HCT116 (cell line): ENCODE measurements at regions not wholly inside any gene's neighbourhood (a gene's known extent, or its start where the extent isn't known, plus 50 kb on each side); places are given as distances from the start of the nearest gene placed in this dataset.

Experiments used
- ATAC-seq: fragments of 200-7000 bp; cut with Tn5 transposase; 2 replicates; pipeline ENCODE4 v1.9.1; 2020; ENCODE audit warnings: mild to moderate bottlenecking, moderate library complexity
- BruUV-seq: library from RNA; stranded (reverse); fragments of 400-500 nt; replicated peaks from 2 replicates; lab custom pipeline; 2021; lab: Mats Ljungman, UMichigan
- CTCF ChIA-PET: fragments of 300-600 bp; sonication (Branson Sonifier 250); formaldehyde crosslinking; loops from one replicate; lab custom pipeline; 2021; ENCODE audit warnings: antibody characterized with exemption; lab: Charles Lee
- POLR2A ChIA-PET: fragments of 300-600, 350-600 bp; sonication (Branson Sonifier 250); formaldehyde crosslinking; loops from one replicate; lab custom pipeline; 2021; ENCODE audit warnings: antibody characterized with exemption; lab: Charles Lee
- RAD21 ChIA-PET, 2 experiments: fragments of 300-600 bp; sonication (Branson Sonifier 250); formaldehyde crosslinking; loops; one replicate each; lab custom pipeline; 2023; ENCODE audit warnings: low total read pairs in 2 of 2; ENCODE audit not compliant: uncharacterized antibody in 2 of 2, unreplicated experiment in 2 of 2, low non-redundant PET in 1 of 2; lab: Charles Lee
- DNase-seq: peaks from one replicate; pipeline ENCODE4 v3.0.0-alpha.2; 2010; ENCODE audit warnings: low read depth, low spot score
- H2AFZ ChIP-seq: fragments of 200-600 bp; shearing (Covaris generic), sonication (generic); 2 replicates; pipeline ENCODE4 v1.6.1; 2017; ENCODE audit warnings: low read depth, mixed run types, mixed read lengths, antibody characterized with exemption, low read length; ENCODE audit not compliant: poor library complexity, severe bottlenecking
- H3K27ac ChIP-seq: 2 replicates; pipeline ENCODE4 v1.5.1; 2012; ENCODE audit warnings: low read depth, low read length
- H3K27me3 ChIP-seq: fragments of 200-600 bp; sonication (generic); 2 replicates; pipeline ENCODE4 v1.6.1; 2016; ENCODE audit warnings: mixed run types, low read length, mixed read lengths; ENCODE audit not compliant: insufficient read depth
- H3K36me3 ChIP-seq, 2 experiments: fragments of 200-500 bp in 1 of 2; fragments of 200-600 bp in 1 of 2; sonication (Bioruptor generic) in 1 of 2; sonication (generic) in 1 of 2; 2 replicates each; pipeline versions ENCODE4 v1.5.1 to v1.6.1; 2014 to 2016; ENCODE audit warnings: low read length in 2 of 2, inconsistent platforms in 1 of 2, mixed read lengths in 1 of 2, mixed run types in 1 of 2; ENCODE audit not compliant: insufficient read depth in 2 of 2, control insufficient read depth in 1 of 2
- H3K4me1 ChIP-seq, 2 experiments: fragments of 200-600 bp in 1 of 2; sonication (generic) in 1 of 2; 2 replicates each; pipeline versions ENCODE4 v1.5.1 to v1.6.1; 2012 to 2017; ENCODE audit warnings: low read length in 2 of 2, inconsistent platforms in 1 of 2, mild to moderate bottlenecking in 1 of 2, mixed read lengths in 1 of 2, mixed run types in 1 of 2, moderate library complexity in 1 of 2; ENCODE audit not compliant: insufficient read depth in 2 of 2, control insufficient read depth in 1 of 2
- H3K4me2 ChIP-seq: fragments of 200-600 bp; sonication (generic); 2 replicates; pipeline ENCODE4 v1.6.1; 2017; ENCODE audit warnings: mixed run types, low read length, mixed read lengths
- H3K4me3 ChIP-seq, 2 experiments: fragments of 200-600 bp in 1 of 2; sonication (generic) in 1 of 2; replicated peaks in 1 of 2; 2 replicates each; pipeline ENCODE4 v1.5.1; 2011 to 2016; ENCODE audit warnings: low read length in 2 of 2, control low read depth in 1 of 2, low read depth in 1 of 2, mild to moderate bottlenecking in 1 of 2, mixed read lengths in 1 of 2, mixed run types in 1 of 2
- H3K79me2 ChIP-seq: fragments of 200-600 bp; sonication (generic); 2 replicates; pipeline ENCODE4 v1.6.1; 2017; ENCODE audit warnings: mild to moderate bottlenecking, mixed run types, low read length, moderate library complexity, mixed read lengths; ENCODE audit not compliant: insufficient read depth
- H3K9ac ChIP-seq: fragments of 200-600 bp; sonication (generic); 2 replicates; pipeline ENCODE4 v1.6.1; 2016; ENCODE audit warnings: low read length, mixed read lengths
- H3K9me2 ChIP-seq: fragments of 200-600 bp; sonication (generic), shearing (Covaris generic); 2 replicates; pipeline ENCODE4 v1.6.1; 2017; ENCODE audit warnings: mixed run types, mild to moderate bottlenecking, moderate library complexity; ENCODE audit not compliant: insufficient read depth
- H3K9me3 ChIP-seq, 2 experiments: fragments of 200-500 bp in 1 of 2; fragments of 200-600 bp in 1 of 2; sonication (Bioruptor generic) in 1 of 2; sonication (generic) in 1 of 2; 2 replicates each; pipeline ENCODE4 v1.6.1; 2014 to 2017; ENCODE audit warnings: low read length in 2 of 2, mixed read lengths in 2 of 2, inconsistent platforms in 1 of 2, low read depth in 1 of 2, mild to moderate bottlenecking in 1 of 2, mixed run types in 1 of 2, moderate library complexity in 1 of 2; ENCODE audit not compliant: control insufficient read depth in 1 of 2, insufficient read depth in 1 of 2
- H4K20me1 ChIP-seq: fragments of 200-600 bp; sonication (generic), shearing (Covaris generic); 2 replicates; pipeline ENCODE4 v1.6.1; 2017; ENCODE audit warnings: mixed run types, mild to moderate bottlenecking, moderate library complexity; ENCODE audit not compliant: insufficient read depth
- CBX3 ChIP-seq: IDR thresholded peaks from 2 replicates; pipeline ENCODE4 v1.6.1; 2012; ENCODE audit warnings: low read depth
- ELF1 ChIP-seq: IDR thresholded peaks from 2 replicates; pipeline ENCODE4 v1.6.1; 2012; ENCODE audit warnings: low read depth, borderline replicate concordance
- EZH2phosphoT487 ChIP-seq: fragments of 200-600 bp; IDR thresholded peaks from 2 replicates; pipeline ENCODE4 v1.6.1; 2018; ENCODE audit warnings: antibody characterized with exemption, borderline replicate concordance
- FOSL1 ChIP-seq: IDR thresholded peaks from 2 replicates; pipeline ENCODE4 v1.6.1; 2012; ENCODE audit warnings: low read depth
- JUND ChIP-seq: IDR thresholded peaks from 2 replicates; pipeline ENCODE4 v1.6.1; 2012
- POLR2A ChIP-seq: IDR thresholded peaks from 2 replicates; pipeline ENCODE4 v1.7.0; 2011; ENCODE audit warnings: borderline replicate concordance; ENCODE audit not compliant: insufficient read depth, insufficient read length; ENCODE audit errors: extremely low read depth
- POLR2AphosphoS5 ChIP-seq: IDR thresholded peaks from 2 replicates; pipeline ENCODE4 v1.6.1; 2011; ENCODE audit warnings: mild to moderate bottlenecking, low read depth, low read length, moderate library complexity
- RAD21 ChIP-seq: IDR thresholded peaks from 2 replicates; pipeline ENCODE4 v1.6.1; 2012; ENCODE audit warnings: low read depth, mild to moderate bottlenecking
- SIN3A ChIP-seq: IDR thresholded peaks from 2 replicates; pipeline ENCODE4 v1.6.1; 2012; ENCODE audit warnings: low read depth
- SP1 ChIP-seq: IDR thresholded peaks from 2 replicates; pipeline ENCODE4 v1.6.1; 2012; ENCODE audit warnings: low read depth
- SRF ChIP-seq: IDR thresholded peaks from 2 replicates; pipeline ENCODE4 v1.6.1; 2012; ENCODE audit warnings: low read depth
- YY1 ChIP-seq: IDR thresholded peaks from 2 replicates; pipeline ENCODE4 v1.6.1; 2011; ENCODE audit warnings: low read length, low read depth, moderate library complexity, mild to moderate bottlenecking; ENCODE audit not compliant: insufficient replicate concordance; ENCODE audit errors: extremely low read depth
- ZFX ChIP-seq: fragments of 450-650 bp; IDR thresholded peaks from 2 replicates; pipeline ENCODE4 v1.6.1; 2017
- ZNF274 ChIP-seq: fragments of 200-500 bp; sonication (Bioruptor generic); IDR thresholded peaks from 2 replicates; pipeline ENCODE4 v1.6.1; 2014; ENCODE audit warnings: mild to moderate bottlenecking, low read depth, low read length, inconsistent platforms
- intact Hi-C: fragments of 100-400 bp; cut with micrococcal nuclease; formaldehyde crosslinking; loops from 2 replicates; pipeline ENCODE4 v1.10.0; 2022
- TF ChIP-seq, protein P1 (sequence below), 3 experiments: fragments of 200-600 bp in 1 of 3; sonication (generic) in 1 of 3; IDR thresholded peaks in 2 of 3; conservative IDR thresholded peaks in 1 of 3; 2 replicates each; pipeline ENCODE4 v1.5.1; 2012 to 2017; ENCODE audit warnings: low read depth in 2 of 3, low read length in 2 of 3, antibody characterized with exemption in 1 of 3, borderline replicate concordance in 1 of 3, control low read depth in 1 of 3, mild to moderate bottlenecking in 1 of 3, mixed read lengths in 1 of 3, mixed run types in 1 of 3, moderate library complexity in 1 of 3; ENCODE audit not compliant: insufficient read depth in 1 of 3
- TF ChIP-seq, protein P2 (sequence below): IDR thresholded peaks from 2 replicates; pipeline ENCODE4 v1.6.1; 2012
- TF ChIP-seq, protein P3 (sequence below): IDR thresholded peaks from 2 replicates; pipeline ENCODE4 v1.6.1; 2011; ENCODE audit warnings: mild to moderate bottlenecking, low read length, moderate library complexity; ENCODE audit not compliant: insufficient replicate concordance; ENCODE audit errors: extremely low read depth
- TF ChIP-seq, protein P4 (sequence below): IDR thresholded peaks from 2 replicates; pipeline ENCODE4 v1.6.1; 2012

DNA sequence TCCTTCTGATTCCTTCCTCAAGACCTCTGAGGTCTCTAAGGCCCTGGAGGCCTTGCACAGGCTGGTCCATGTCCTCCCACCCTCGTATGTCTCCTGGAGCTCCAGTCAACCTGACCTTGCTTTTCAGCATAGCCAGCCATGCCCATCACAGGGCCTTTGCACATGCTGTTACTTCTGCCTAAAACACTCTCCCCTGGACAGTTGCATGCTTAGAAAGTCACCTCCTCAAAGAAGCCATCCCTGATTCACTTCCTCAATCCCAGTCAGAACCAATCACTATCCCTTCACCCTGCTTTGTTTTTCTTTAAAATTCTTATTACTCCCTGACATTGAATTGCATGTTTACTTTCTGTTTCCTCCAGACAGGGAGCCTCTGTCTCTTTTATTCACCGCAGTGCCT, 322.1 kb upstream of the CCL2 start:
- H3K36me3 ChIP-seq: no peaks in the 10 kb centered on the region
- no peak for TF ChIP-seq POLR2AphosphoS5
- no peak for TF ChIP-seq ELF1
- no peak for TF ChIP-seq JUND
- TF ChIP-seq, protein P1, sequence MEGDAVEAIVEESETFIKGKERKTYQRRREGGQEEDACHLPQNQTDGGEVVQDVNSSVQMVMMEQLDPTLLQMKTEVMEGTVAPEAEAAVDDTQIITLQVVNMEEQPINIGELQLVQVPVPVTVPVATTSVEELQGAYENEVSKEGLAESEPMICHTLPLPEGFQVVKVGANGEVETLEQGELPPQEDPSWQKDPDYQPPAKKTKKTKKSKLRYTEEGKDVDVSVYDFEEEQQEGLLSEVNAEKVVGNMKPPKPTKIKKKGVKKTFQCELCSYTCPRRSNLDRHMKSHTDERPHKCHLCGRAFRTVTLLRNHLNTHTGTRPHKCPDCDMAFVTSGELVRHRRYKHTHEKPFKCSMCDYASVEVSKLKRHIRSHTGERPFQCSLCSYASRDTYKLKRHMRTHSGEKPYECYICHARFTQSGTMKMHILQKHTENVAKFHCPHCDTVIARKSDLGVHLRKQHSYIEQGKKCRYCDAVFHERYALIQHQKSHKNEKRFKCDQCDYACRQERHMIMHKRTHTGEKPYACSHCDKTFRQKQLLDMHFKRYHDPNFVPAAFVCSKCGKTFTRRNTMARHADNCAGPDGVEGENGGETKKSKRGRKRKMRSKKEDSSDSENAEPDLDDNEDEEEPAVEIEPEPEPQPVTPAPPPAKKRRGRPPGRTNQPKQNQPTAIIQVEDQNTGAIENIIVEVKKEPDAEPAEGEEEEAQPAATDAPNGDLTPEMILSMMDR (IDR thresholded peaks at IDR 0.05 in 2 of 3, conservative IDR thresholded peaks at IDR 0.05 in 1 of 3; ENCODE audit: borderline replicate concordance in 1 of 3, insufficient read depth in 1 of 3, low read depth in 2 of 3, low read length in 2 of 3): no peak
- TF ChIP-seq EZH2phosphoT487: no peak
- no peak for TF ChIP-seq POLR2A
- no peak for TF ChIP-seq ZFX
- no peaks in the 10 kb centered on the region for H4K20me1 ChIP-seq
- no peak overlapping the region for H3K4me3 ChIP-seq
- H2AFZ ChIP-seq: no peak overlapping the region
- no peaks in the 10 kb centered on the region for H3K4me1 ChIP-seq
- no peak overlapping the region for H3K9ac ChIP-seq
- H3K27ac ChIP-seq: no peak overlapping the region
- CTCF ChIA-PET: no interaction called here
- RAD21 ChIA-PET: no interaction called here
- no peak for DNase-seq
- POLR2A ChIA-PET: no interaction called here
- intact Hi-C loops: no loop called here
- H3K9me2 ChIP-seq: no peaks in the 10 kb centered on the region
- no TSS peak for BruUV-seq
- H3K4me2 ChIP-seq: no peak overlapping the region
- no peaks in the 10 kb centered on the region for H3K27me3 ChIP-seq
- ATAC-seq: no peak
- H3K79me2 ChIP-seq: no peaks in the 10 kb centered on the region
- H3K9me3 ChIP-seq: peaks cover 0 to 15% of the 10 kb centered on the region in 2 experiments; a peak in 1 of 4 replicates

DNA sequence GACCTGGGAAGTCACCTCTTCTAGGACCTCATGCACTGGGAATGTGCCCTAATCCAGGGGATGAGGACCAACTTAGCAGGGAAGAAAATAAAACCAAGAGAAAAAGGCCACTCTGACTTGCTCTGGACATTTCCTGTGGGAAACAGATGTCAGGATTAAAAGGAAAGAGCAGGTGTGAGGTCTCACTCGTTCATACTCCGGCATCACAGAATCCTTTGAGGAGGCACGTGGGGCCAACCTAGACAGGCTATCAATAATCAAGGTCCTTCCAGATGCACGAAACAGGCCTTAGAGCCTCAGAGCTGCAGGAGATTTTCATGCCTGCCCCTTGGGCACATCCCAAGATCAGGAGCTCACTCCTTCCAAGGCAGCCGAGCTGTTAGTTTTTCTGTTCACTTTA, 321.5 kb upstream of the CCL2 start:
- no peaks in the 10 kb centered on the region for H3K9me2 ChIP-seq
- no TSS peak for BruUV-seq
- no peak overlapping the region for H3K4me3 ChIP-seq
- H4K20me1 ChIP-seq: no peaks in the 10 kb centered on the region
- ATAC-seq: no peak
- no peaks in the 10 kb centered on the region for H3K27me3 ChIP-seq
- H3K79me2 ChIP-seq: no peaks in the 10 kb centered on the region
- DNase-seq: no peak
- no peak overlapping the region for H2AFZ ChIP-seq
- no peak overlapping the region for H3K9ac ChIP-seq
- ChIA-PET POLR2A (no interaction called here), RAD21 (no interaction called here), CTCF (no interaction called here)
- H3K9me3 ChIP-seq: peaks cover 0 to 11% of the 10 kb centered on the region in 2 experiments; a peak in 1 of 4 replicates
- no peak overlapping the region for H3K4me2 ChIP-seq
- intact Hi-C loops: no loop called here
- H3K4me1 ChIP-seq: no peaks in the 10 kb centered on the region
- H3K36me3 ChIP-seq: no peaks in the 10 kb centered on the region
- H3K27ac ChIP-seq: no peak overlapping the region
- no peak for TF ChIP-seq SRF
- no peak for TF ChIP-seq SIN3A
- no peak for TF ChIP-seq FOSL1
- TF ChIP-seq POLR2AphosphoS5: no peak
- no peak for TF ChIP-seq SP1
- TF ChIP-seq, protein P2, sequence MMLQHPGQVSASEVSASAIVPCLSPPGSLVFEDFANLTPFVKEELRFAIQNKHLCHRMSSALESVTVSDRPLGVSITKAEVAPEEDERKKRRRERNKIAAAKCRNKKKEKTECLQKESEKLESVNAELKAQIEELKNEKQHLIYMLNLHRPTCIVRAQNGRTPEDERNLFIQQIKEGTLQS: no peak
- TF ChIP-seq, protein P3, sequence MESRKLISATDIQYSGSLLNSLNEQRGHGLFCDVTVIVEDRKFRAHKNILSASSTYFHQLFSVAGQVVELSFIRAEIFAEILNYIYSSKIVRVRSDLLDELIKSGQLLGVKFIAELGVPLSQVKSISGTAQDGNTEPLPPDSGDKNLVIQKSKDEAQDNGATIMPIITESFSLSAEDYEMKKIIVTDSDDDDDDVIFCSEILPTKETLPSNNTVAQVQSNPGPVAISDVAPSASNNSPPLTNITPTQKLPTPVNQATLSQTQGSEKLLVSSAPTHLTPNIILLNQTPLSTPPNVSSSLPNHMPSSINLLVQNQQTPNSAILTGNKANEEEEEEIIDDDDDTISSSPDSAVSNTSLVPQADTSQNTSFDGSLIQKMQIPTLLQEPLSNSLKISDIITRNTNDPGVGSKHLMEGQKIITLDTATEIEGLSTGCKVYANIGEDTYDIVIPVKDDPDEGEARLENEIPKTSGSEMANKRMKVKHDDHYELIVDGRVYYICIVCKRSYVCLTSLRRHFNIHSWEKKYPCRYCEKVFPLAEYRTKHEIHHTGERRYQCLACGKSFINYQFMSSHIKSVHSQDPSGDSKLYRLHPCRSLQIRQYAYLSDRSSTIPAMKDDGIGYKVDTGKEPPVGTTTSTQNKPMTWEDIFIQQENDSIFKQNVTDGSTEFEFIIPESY: no peak
- TF ChIP-seq, protein P4, sequence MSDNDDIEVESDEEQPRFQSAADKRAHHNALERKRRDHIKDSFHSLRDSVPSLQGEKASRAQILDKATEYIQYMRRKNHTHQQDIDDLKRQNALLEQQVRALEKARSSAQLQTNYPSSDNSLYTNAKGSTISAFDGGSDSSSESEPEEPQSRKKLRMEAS: no peak
- no peak for TF ChIP-seq EZH2phosphoT487
- TF ChIP-seq ZNF274: no peak
- no peak for TF ChIP-seq YY1
- TF ChIP-seq CBX3: no peak
- no peak for TF ChIP-seq RAD21
